ENCODE measurements at regions not wholly inside any gene's neighbourhood (a gene's known extent, or its start where the extent isn't known, plus 50 kb on each side); places are given as distances from the start of the nearest gene placed in this dataset.

DNA sequence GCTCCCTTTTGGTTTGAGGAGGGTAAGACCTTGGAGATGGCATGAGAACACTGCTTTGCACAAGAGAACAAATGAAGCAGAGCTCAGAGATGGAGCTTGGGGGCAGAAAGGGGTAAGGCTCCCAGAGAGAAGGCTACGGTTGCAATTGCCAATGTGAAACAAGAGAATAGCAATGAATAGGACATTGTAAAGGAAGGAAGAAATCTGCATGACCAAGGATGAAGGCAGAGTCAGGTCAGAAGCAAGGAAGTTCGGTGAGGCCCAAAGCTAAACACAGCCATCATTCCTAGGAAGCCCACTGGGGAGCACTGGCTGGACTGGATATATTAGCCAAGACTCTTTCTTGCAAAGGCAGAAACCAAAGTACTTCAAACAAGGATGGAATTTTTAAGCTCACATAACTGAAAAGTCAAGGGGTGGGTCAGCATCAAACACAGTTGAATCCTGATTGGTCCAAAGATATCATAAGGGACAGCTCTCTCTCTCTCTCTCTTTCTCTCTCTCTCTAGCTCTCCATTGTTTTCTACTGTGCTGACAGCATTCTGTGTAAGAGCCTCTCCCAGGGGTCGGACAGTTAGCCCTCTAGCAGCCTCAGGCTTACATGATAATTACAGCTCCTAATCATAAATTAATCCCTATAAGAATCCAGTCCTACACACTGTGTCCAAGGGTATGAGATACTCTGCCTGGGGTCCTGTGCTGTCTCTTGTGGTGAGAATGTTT lies 484.3 kb downstream of the SOX6 start:
- intact Hi-C loops (cut with DNase I) = no loop called here
- H3K27ac ChIP-seq = no peak overlapping the region
- no peaks in the 10 kb centered on the region for H3K27me3 ChIP-seq (replicated peaks; ENCODE audit: insufficient read depth)
- no peak for TF ChIP-seq POLR2A (IDR thresholded peaks at IDR 0.05)
- TF ChIP-seq POLR2AphosphoS5 (IDR thresholded peaks at IDR 0.05) = no peak
- TF ChIP-seq, protein P1, sequence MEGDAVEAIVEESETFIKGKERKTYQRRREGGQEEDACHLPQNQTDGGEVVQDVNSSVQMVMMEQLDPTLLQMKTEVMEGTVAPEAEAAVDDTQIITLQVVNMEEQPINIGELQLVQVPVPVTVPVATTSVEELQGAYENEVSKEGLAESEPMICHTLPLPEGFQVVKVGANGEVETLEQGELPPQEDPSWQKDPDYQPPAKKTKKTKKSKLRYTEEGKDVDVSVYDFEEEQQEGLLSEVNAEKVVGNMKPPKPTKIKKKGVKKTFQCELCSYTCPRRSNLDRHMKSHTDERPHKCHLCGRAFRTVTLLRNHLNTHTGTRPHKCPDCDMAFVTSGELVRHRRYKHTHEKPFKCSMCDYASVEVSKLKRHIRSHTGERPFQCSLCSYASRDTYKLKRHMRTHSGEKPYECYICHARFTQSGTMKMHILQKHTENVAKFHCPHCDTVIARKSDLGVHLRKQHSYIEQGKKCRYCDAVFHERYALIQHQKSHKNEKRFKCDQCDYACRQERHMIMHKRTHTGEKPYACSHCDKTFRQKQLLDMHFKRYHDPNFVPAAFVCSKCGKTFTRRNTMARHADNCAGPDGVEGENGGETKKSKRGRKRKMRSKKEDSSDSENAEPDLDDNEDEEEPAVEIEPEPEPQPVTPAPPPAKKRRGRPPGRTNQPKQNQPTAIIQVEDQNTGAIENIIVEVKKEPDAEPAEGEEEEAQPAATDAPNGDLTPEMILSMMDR (IDR thresholded peaks at IDR 0.05) = no peak
- DNase-seq (ENCODE audit: low spot score) = no peak
- H3K4me3 ChIP-seq = no peak overlapping the region
- 91% methylated on average over 3 of the region's 3 CpGs for WGBS
- H3K36me3 ChIP-seq = no peaks in the 10 kb centered on the region
- no peaks in the 10 kb centered on the region for H3K4me1 ChIP-seq (replicated peaks)
- no peaks in the 10 kb centered on the region for H3K9me3 ChIP-seq

DNA sequence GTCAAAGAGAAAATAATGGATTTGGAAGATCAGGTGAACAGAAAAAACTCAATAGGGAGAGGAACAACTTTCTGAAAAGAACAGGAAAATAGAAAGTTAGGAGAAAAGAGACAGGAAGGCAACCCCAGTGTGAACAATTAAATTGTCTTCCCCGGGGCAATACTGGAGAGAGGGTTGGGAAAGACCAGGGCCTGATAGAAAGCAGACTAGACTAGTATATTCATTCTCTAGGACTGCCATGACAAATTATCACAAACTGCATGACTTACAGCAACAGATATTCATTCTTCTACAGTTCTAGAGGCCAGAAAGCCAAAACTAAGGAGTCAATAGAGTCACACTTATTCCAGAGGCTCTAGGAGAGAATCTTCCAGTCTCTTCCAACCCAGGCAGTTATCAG lies 482.8 kb downstream of the SOX6 start:
- DNase-seq (ENCODE audit: low spot score) = no peak
- WGBS = 97% methylated on average over 1 of the region's 1 CpG
- Histone ChIP-seq H3K4me3 (no peak overlapping the region), H3K36me3 (no peaks in the 10 kb centered on the region), H3K27ac (no peak overlapping the region), H3K9me3 (no peaks in the 10 kb centered on the region), H3K4me1 (replicated peaks) (no peaks in the 10 kb centered on the region), H3K27me3 (replicated peaks; ENCODE audit: insufficient read depth) (no peaks in the 10 kb centered on the region)
- intact Hi-C loops (cut with DNase I) = no loop called here
- no peak for TF ChIP-seq POLR2A (IDR thresholded peaks at IDR 0.05)
- no peak for TF ChIP-seq POLR2AphosphoS5 (IDR thresholded peaks at IDR 0.05)
- TF ChIP-seq, protein P1 (IDR thresholded peaks at IDR 0.05) = no peak

DNA sequence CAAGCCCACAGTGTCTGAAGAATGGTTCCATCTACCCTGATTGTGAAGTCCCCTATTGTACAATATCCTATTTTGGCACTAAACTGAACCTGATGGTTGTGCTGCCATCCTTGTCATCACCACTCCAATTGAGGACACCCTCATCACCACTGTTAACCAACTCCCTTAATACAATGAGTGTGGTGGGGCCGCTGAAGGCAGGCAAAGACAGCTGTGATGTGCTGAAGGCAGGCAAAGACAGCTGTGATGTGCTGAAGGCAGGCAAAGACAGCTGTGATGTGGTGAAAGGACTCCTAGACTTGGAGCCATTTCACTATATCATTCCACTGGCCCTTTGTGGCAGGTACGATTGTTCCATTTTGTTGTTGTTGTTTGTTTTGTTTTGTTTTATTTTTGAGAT lies 481.6 kb downstream of the SOX6 start:
- no peak overlapping the region for H3K4me3 ChIP-seq
- H3K36me3 ChIP-seq = no peaks in the 10 kb centered on the region
- no peak overlapping the region for H3K27ac ChIP-seq
- TF ChIP-seq, protein P1 (IDR thresholded peaks at IDR 0.05) = no peak
- TF ChIP-seq POLR2A (IDR thresholded peaks at IDR 0.05) = no peak
- no peak for TF ChIP-seq POLR2AphosphoS5 (IDR thresholded peaks at IDR 0.05)
- no peak for DNase-seq (ENCODE audit: low spot score)
- WGBS = 97% methylated on average over 2 of the region's 2 CpGs
- H3K27me3 ChIP-seq (replicated peaks; ENCODE audit: insufficient read depth) = no peaks in the 10 kb centered on the region
- H3K9me3 ChIP-seq = no peaks in the 10 kb centered on the region
- H3K4me1 ChIP-seq (replicated peaks) = no peaks in the 10 kb centered on the region
- intact Hi-C loops (cut with DNase I) = no loop called here

DNA sequence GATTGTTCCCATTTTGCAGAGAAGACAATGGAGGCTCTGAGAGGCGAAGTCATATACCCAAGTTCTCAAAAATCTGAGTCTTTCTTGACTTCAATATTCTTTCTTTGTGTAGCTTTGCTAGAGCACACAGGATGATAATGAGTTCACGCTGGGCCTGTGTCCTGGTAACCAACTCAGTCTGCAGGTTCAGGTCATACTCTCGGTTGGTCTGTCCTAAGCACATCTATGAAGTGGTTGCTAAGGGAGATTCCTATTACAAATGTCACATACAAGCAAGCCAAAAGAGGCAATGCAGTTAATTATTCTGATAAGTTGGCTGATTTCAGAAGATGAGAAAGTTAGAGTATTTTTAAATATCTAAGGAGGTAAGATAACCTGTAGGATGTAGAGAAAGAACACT lies 481.0 kb downstream of the SOX6 start:
- no peaks in the 10 kb centered on the region for H3K9me3 ChIP-seq
- H3K4me1 ChIP-seq (replicated peaks) = no peaks in the 10 kb centered on the region
- no peaks in the 10 kb centered on the region for H3K27me3 ChIP-seq (replicated peaks; ENCODE audit: insufficient read depth)
- WGBS = 98% methylated on average over 3 of the region's 3 CpGs
- H3K27ac ChIP-seq = no peak overlapping the region
- no peak for DNase-seq (ENCODE audit: low spot score)
- intact Hi-C loops (cut with DNase I) = no loop called here
- H3K4me3 ChIP-seq = no peak overlapping the region
- no peaks in the 10 kb centered on the region for H3K36me3 ChIP-seq
- TF ChIP-seq, protein P1 (IDR thresholded peaks at IDR 0.05) = no peak
- TF ChIP-seq POLR2AphosphoS5 (IDR thresholded peaks at IDR 0.05) (no peak), POLR2A (IDR thresholded peaks at IDR 0.05) (no peak)

DNA sequence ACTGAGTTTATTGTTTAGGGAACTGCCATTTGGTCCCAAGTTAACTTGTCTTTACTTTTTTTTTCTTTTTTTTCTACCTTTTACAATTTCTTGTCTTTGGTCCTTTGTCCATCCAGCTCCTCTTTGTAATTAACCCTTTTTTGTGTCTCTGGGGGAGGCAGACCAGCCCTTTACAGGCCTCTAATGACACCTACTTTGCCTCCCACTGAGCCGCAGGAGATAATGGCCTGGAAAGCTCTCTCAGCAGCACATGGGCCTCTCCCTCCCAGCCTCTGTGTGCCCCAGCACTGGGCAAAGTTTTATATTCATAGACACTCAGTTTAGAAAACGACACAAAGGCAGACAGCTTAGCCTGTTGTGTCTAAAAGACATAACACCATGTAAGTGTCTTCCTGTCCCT lies 480.4 kb downstream of the SOX6 start:
- TF ChIP-seq POLR2A (IDR thresholded peaks at IDR 0.05) (no peak), POLR2AphosphoS5 (IDR thresholded peaks at IDR 0.05) (no peak)
- TF ChIP-seq, protein P1 (IDR thresholded peaks at IDR 0.05) = no peak

More for the DNA sequence above, 480.4 kb downstream of the SOX6 start:
- no peaks in the 10 kb centered on the region for H3K4me1 ChIP-seq (replicated peaks)
- no peaks in the 10 kb centered on the region for H3K36me3 ChIP-seq
- DNase-seq (ENCODE audit: low spot score) = no peak
- 74% methylated on average over 2 of the region's 2 CpGs for WGBS
- no peaks in the 10 kb centered on the region for H3K9me3 ChIP-seq
- H3K27me3 ChIP-seq (replicated peaks; ENCODE audit: insufficient read depth) = no peaks in the 10 kb centered on the region
- H3K27ac ChIP-seq = no peak overlapping the region
- no peak overlapping the region for H3K4me3 ChIP-seq
- intact Hi-C loops (cut with DNase I) = no loop called here
